ENCODE measurements at regions not wholly inside any gene's neighbourhood (a gene's known extent, or its start where the extent isn't known, plus 50 kb on each side); places are given as distances from the start of the nearest gene placed in this dataset.

DNA sequence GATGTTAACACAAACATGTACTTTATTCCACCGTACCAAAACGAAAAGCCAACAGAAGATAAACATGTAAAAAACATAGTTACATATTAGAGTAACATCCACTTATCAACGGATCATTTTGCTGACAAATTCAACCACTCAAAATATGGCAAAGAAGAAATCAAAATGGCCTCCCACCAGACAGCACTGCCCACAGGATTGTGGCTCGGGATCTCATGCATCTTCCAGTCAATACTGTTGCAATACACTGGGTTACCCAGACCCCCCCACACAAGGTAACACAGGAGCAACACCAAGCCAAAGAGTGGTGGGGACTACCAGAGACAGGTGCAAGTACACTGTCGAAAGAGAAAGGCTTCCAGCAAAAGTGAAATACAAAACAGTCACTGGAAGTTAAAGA, 57.9 kb upstream of the NHSL1 start:
- Histone ChIP-seq H3K9ac (ENCODE audit: low read length) (no peak overlapping the region), H4K20me1 (ENCODE audit: insufficient read depth, low read length) (no peaks in the 10 kb centered on the region), H3K79me2 (ENCODE audit: insufficient read depth, low read length) (peaks cover 26% of the 10 kb centered on the region), H3K27ac (ENCODE audit: low read depth, low read length) (no peak overlapping the region), H3K4me3 (ENCODE audit: insufficient read depth, low read depth, low read length) (no peak overlapping the region), H3K4me2 (ENCODE audit: low read length) (no peak overlapping the region), H3K27me3 (ENCODE audit: insufficient read depth, low read length) (no peaks in the 10 kb centered on the region), H2AFZ (ENCODE audit: low read depth, low read length) (no peak overlapping the region), H3K4me1 (ENCODE audit: insufficient read depth, low read length) (peaks cover 13% of the 10 kb centered on the region), H3K9me3 (ENCODE audit: insufficient read depth, low read depth, low read length) (no peaks in the 10 kb centered on the region), H3K36me3 (ENCODE audit: insufficient read depth, low read length) (no peaks in the 10 kb centered on the region)
- no peak for TF ChIP-seq EZH2 (IDR thresholded peaks at IDR 0.05; ENCODE audit: insufficient read depth, low read length)
- TF ChIP-seq, protein P1, sequence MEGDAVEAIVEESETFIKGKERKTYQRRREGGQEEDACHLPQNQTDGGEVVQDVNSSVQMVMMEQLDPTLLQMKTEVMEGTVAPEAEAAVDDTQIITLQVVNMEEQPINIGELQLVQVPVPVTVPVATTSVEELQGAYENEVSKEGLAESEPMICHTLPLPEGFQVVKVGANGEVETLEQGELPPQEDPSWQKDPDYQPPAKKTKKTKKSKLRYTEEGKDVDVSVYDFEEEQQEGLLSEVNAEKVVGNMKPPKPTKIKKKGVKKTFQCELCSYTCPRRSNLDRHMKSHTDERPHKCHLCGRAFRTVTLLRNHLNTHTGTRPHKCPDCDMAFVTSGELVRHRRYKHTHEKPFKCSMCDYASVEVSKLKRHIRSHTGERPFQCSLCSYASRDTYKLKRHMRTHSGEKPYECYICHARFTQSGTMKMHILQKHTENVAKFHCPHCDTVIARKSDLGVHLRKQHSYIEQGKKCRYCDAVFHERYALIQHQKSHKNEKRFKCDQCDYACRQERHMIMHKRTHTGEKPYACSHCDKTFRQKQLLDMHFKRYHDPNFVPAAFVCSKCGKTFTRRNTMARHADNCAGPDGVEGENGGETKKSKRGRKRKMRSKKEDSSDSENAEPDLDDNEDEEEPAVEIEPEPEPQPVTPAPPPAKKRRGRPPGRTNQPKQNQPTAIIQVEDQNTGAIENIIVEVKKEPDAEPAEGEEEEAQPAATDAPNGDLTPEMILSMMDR (IDR thresholded peaks at IDR 0.05; ENCODE audit: insufficient read depth, low read depth, low read length), result no peak
- Mint-ChIP-seq H3K27ac (ENCODE audit: unreplicated experiment) (no peak overlapping the region), H3K9me3 (ENCODE audit: unreplicated experiment) (no peaks in the 10 kb centered on the region), H3K27me3 (ENCODE audit: low read depth, unreplicated experiment) (no peaks in the 10 kb centered on the region), H3K36me3 (ENCODE audit: low read depth, unreplicated experiment) (peaks cover 1% of the 10 kb centered on the region), H3K4me3 (ENCODE audit: unreplicated experiment) (no peak overlapping the region), H3K4me1 (ENCODE audit: low read depth, unreplicated experiment) (peaks cover 31% of the 10 kb centered on the region)
- DNase-seq (ENCODE audit: low read depth) (no peak), FAIRE-seq (no peak)

DNA sequence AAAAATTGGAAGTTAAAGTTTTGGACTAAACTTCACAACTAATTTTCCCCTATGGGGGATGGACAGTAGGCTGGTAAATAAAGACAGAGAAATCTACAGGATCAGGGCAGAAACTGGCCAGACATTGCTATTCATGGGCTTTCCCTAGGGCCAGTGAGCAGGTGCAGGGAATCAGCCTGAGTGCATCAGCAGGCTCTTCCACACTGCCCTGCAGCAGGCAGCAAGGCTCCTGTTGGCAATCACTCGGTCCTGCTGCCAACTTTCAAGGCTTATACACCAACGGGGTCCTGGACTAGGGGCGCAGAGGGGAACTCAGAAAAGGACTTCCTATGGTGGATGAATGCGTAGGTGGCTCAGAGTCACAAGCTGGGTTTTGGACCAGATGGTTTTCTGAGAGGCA, 59.8 kb upstream of the NHSL1 start:
- Histone ChIP-seq H3K4me2 (ENCODE audit: low read length) (no peak overlapping the region), H3K27me3 (ENCODE audit: insufficient read depth, low read length) (no peaks in the 10 kb centered on the region), H3K79me2 (ENCODE audit: insufficient read depth, low read length) (peaks cover 20% of the 10 kb centered on the region), H3K4me3 (ENCODE audit: insufficient read depth, low read depth, low read length) (no peak overlapping the region), H2AFZ (ENCODE audit: low read depth, low read length) (no peak overlapping the region), H4K20me1 (ENCODE audit: insufficient read depth, low read length) (peaks cover under 1% of the 10 kb centered on the region), H3K9me3 (ENCODE audit: insufficient read depth, low read depth, low read length) (no peaks in the 10 kb centered on the region), H3K27ac (ENCODE audit: low read depth, low read length) (no peak overlapping the region), H3K9ac (ENCODE audit: low read length) (no peak overlapping the region), H3K36me3 (ENCODE audit: insufficient read depth, low read length) (no peaks in the 10 kb centered on the region), H3K4me1 (ENCODE audit: insufficient read depth, low read length) (peaks cover 13% of the 10 kb centered on the region)
- Mint-ChIP-seq H3K9me3 (ENCODE audit: unreplicated experiment) (no peaks in the 10 kb centered on the region), H3K36me3 (ENCODE audit: low read depth, unreplicated experiment) (no peaks in the 10 kb centered on the region), H3K27me3 (ENCODE audit: low read depth, unreplicated experiment) (no peaks in the 10 kb centered on the region), H3K27ac (ENCODE audit: unreplicated experiment) (no peak overlapping the region), H3K4me1 (ENCODE audit: low read depth, unreplicated experiment) (peaks cover 28% of the 10 kb centered on the region), H3K4me3 (ENCODE audit: unreplicated experiment) (no peak overlapping the region)
- DNase-seq (ENCODE audit: low read depth) (no peak), FAIRE-seq (no peak)
- TF ChIP-seq, protein P1 (IDR thresholded peaks at IDR 0.05; ENCODE audit: insufficient read depth, low read depth, low read length), result no peak
- TF ChIP-seq EZH2 (IDR thresholded peaks at IDR 0.05; ENCODE audit: insufficient read depth, low read length), result no peak

DNA sequence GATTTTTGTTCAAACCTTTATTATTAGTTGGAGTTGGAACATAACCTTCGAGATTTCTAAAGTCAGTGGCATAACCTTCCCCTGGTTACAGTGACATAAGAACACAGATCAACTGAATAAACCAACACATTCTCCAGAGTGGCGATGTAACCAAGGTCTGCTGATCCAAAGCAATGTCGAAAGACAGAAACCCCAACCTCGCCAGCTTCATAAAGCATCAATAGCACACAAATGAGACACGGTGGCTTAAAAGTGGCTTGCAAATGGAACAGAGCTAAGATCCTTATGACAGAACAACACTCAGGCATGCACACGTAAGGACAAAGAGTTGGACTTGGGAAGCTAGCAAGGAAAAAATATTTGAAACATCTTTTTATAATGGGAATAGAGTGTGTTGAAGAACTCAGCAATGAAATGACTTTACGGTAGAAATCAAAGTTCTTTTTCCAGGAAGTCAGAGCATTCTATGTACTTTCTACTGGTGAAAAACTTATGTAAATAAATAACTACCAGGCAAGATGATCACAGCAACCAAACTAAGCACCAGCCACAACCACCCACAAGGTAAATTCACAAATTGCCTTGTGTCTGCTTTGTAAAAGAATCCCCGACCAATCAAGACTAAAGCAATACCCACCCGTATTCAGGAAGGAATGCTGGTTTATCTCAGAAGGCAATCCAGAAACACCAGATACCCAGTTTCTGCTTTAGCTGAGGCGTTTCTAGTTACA, 61.0 kb upstream of the NHSL1 start:
- H3K27ac Mint-ChIP-seq (ENCODE audit: unreplicated experiment), result no peak overlapping the region
- no peak for FAIRE-seq
- no peak overlapping the region for H3K27ac ChIP-seq (ENCODE audit: low read depth, low read length)
- peaks cover 24% of the 10 kb centered on the region for H3K79me2 ChIP-seq (ENCODE audit: insufficient read depth, low read length)
- H3K4me1 Mint-ChIP-seq (ENCODE audit: low read depth, unreplicated experiment), result peaks cover 18% of the 10 kb centered on the region
- DNase-seq (ENCODE audit: low read depth), result no peak
- H2AFZ ChIP-seq (ENCODE audit: low read depth, low read length), result no peak overlapping the region
- H3K4me1 ChIP-seq (ENCODE audit: insufficient read depth, low read length), result peaks cover 6% of the 10 kb centered on the region
- TF ChIP-seq, protein P1 (IDR thresholded peaks at IDR 0.05; ENCODE audit: insufficient read depth, low read depth, low read length), result no peak
- no peak for TF ChIP-seq EZH2 (IDR thresholded peaks at IDR 0.05; ENCODE audit: insufficient read depth, low read length)
- no peaks in the 10 kb centered on the region for H3K9me3 Mint-ChIP-seq (ENCODE audit: unreplicated experiment)
- no peaks in the 10 kb centered on the region for H3K27me3 ChIP-seq (ENCODE audit: insufficient read depth, low read length)
- H3K4me3 ChIP-seq (ENCODE audit: insufficient read depth, low read depth, low read length), result no peak overlapping the region
- H3K9me3 ChIP-seq (ENCODE audit: insufficient read depth, low read depth, low read length), result no peaks in the 10 kb centered on the region
- H3K36me3 Mint-ChIP-seq (ENCODE audit: low read depth, unreplicated experiment), result no peaks in the 10 kb centered on the region
- no peak overlapping the region for H3K4me2 ChIP-seq (ENCODE audit: low read length)
- no peaks in the 10 kb centered on the region for H3K27me3 Mint-ChIP-seq (ENCODE audit: low read depth, unreplicated experiment)
- H3K4me3 Mint-ChIP-seq (ENCODE audit: unreplicated experiment), result no peak overlapping the region
- H4K20me1 ChIP-seq (ENCODE audit: insufficient read depth, low read length), result peaks cover 7% of the 10 kb centered on the region
- H3K36me3 ChIP-seq (ENCODE audit: insufficient read depth, low read length), result no peaks in the 10 kb centered on the region
- H3K9ac ChIP-seq (ENCODE audit: low read length), result no peak overlapping the region
